GM19328 (cell line): ENCODE measurements at regions not wholly inside any gene's neighbourhood (a gene's known extent, or its start where the extent isn't known, plus 50 kb on each side); places are given as distances from the start of the nearest gene placed in this dataset.
"Not testable (repeated sequence)": the region's sequence is repeated elsewhere in the genome, so short reads cannot be mapped to it uniquely, and the experiment has no call there.

Experiments
- ATAC-seq: cut with Tn5 transposase; IDR thresholded peaks from one replicate; pipeline ENCODE4 v1.9.1; 2021; ENCODE audit warnings: mild to moderate bottlenecking, moderate library complexity; ENCODE audit not compliant: unreplicated experiment

- no peak for ATAC-seq
These were observed 197.7 kb downstream of the BCAS1 start for GRCh38 chr20:53872561-53873229.

GRCh38 chr20:53872081-53872541 lies 198.3 kb downstream of the BCAS1 start:
- ATAC-seq = no peak

- no peak for ATAC-seq
These were observed 198.9 kb downstream of the BCAS1 start for GRCh38 chr20:53871541-53871940.

- no peak for ATAC-seq
These were observed 199.7 kb downstream of the BCAS1 start for GRCh38 chr20:53870426-53871315.

GRCh38 chr20:53869466-53870258 lies 200.7 kb downstream of the BCAS1 start:
- ATAC-seq = no peak

- ATAC-seq = no peak
These were observed 202.5 kb downstream of the BCAS1 start for GRCh38 chr20:53867741-53868351.

- peak; percentile 43 for ATAC-seq
These were observed 203.3 kb downstream of the BCAS1 start for GRCh38 chr20:53866794-53867740.

GRCh38 chr20:53865901-53866793 lies 204.2 kb downstream of the BCAS1 start:
- no peak for ATAC-seq

- ATAC-seq = not testable (repeated sequence)
These were observed 205.4 kb downstream of the BCAS1 start for GRCh38 chr20:53864765-53865683.

- not testable (repeated sequence) for ATAC-seq
These were observed 206.3 kb downstream of the BCAS1 start for GRCh38 chr20:53863923-53864641.

- not testable (repeated sequence) for ATAC-seq
These were observed 206.9 kb downstream of the BCAS1 start for GRCh38 chr20:53863535-53863922.

GRCh38 chr20:53863039-53863438 lies 207.4 kb downstream of the BCAS1 start:
- ATAC-seq = not testable (repeated sequence)

- ATAC-seq = not testable (repeated sequence)
These were observed 207.9 kb downstream of the BCAS1 start for GRCh38 chr20:53862490-53862889.

- ATAC-seq = not testable (repeated sequence)
These were observed 208.3 kb downstream of the BCAS1 start for GRCh38 chr20:53862136-53862397.

- no peak for ATAC-seq
These were observed 210.7 kb downstream of the BCAS1 start for GRCh38 chr20:53859684-53860083.

- not testable (repeated sequence) for ATAC-seq
These were observed 211.4 kb downstream of the BCAS1 start for GRCh38 chr20:53859009-53859408.

GRCh38 chr20:53858516-53858915 lies 211.9 kb downstream of the BCAS1 start:
- ATAC-seq = not testable (repeated sequence)
